Right ventricle myocardium superior (tissue), 1 donor: ENCODE measurements at regions not wholly inside any gene's neighbourhood (a gene's known extent, or its start where the extent isn't known, plus 50 kb on each side); places are given as distances from the start of the nearest gene placed in this dataset.

ENCODE experiments used
- ATAC-seq: fragments of 200-7000 bp; cut with Tn5 transposase; one replicate; pipeline ENCODE4 v1.9.1; 2020; ENCODE audit warnings: mild to moderate bottlenecking; ENCODE audit not compliant: poor library complexity
- DNase-seq: peaks from one replicate; pipeline ENCODE4 v3.0.0-alpha.2; 2020
- intact Hi-C: fragments of 100-400 bp; cut with DNase I; formaldehyde crosslinking; loops from one replicate; pipeline ENCODE4 v1.11.2; 2022
- donor health status: DM: no; HTN: yes; CAD: no; lungs with severe emphysema.

GRCh38 chr20:10724449-10725173 is 50.8 kb upstream of the JAG1 start:
- DNase-seq = no peak
- intact Hi-C loops = no loop called here
- no peak for ATAC-seq

GRCh38 chr20:10728873-10729670 is 55.3 kb upstream of the JAG1 start:
- ATAC-seq = no peak
- intact Hi-C loops = no loop called here
- no peak for DNase-seq

- no peak for DNase-seq
- no peak for ATAC-seq
- intact Hi-C loops = no loop called here
Measured at GRCh38 chr20:10729785-10730184, 56.0 kb upstream of the JAG1 start.

GRCh38 chr20:10730629-10731183 is 56.9 kb upstream of the JAG1 start:
- ATAC-seq (no peak), DNase-seq (no peak)
- intact Hi-C loops = no loop called here

GRCh38 chr20:10731190-10731965 is 57.6 kb upstream of the JAG1 start:
- DNase-seq (no peak), ATAC-seq (no peak)
- intact Hi-C loops = no loop called here

GRCh38 chr20:10733122-10733521 is 59.3 kb upstream of the JAG1 start:
- intact Hi-C loops = no loop called here
- DNase-seq (no peak), ATAC-seq (no peak)

GRCh38 chr20:10735195-10735949 is 61.6 kb upstream of the JAG1 start:
- DNase-seq = peak; percentile 39
- peak; percentile 53 for ATAC-seq
- intact Hi-C loops = no loop called here

- intact Hi-C loops = no loop called here
- ATAC-seq (no peak), DNase-seq (no peak)
Measured at GRCh38 chr20:10739134-10739533, 65.3 kb upstream of the JAG1 start.

GRCh38 chr20:10739566-10739965 is 65.8 kb upstream of the JAG1 start:
- no peak for DNase-seq

GRCh38 chr20:10741060-10741459 is 67.3 kb upstream of the JAG1 start:
- ATAC-seq = peak; percentile 75
- intact Hi-C loops = no loop called here
- peak; percentile 42 for DNase-seq

More at GRCh38 chr20:10739566-10739965, 65.8 kb upstream of the JAG1 start:
- intact Hi-C loops = no loop called here
- peak; percentile 67 for ATAC-seq

GRCh38 chr20:10745790-10746189 is 72.0 kb upstream of the JAG1 start:
- intact Hi-C loops = no loop called here
- no peak for DNase-seq
- no peak for ATAC-seq

- no peak for DNase-seq
- peak; percentile 31 for ATAC-seq
- intact Hi-C loops = no loop called here
Measured at GRCh38 chr20:10747019-10747418, 73.2 kb upstream of the JAG1 start.

- no peak for DNase-seq
- ATAC-seq = no peak
- intact Hi-C loops = no loop called here
Measured at GRCh38 chr20:10749084-10749483, 75.3 kb upstream of the JAG1 start.

- DNase-seq (no peak), ATAC-seq (no peak)
- intact Hi-C loops = no loop called here
Measured at GRCh38 chr20:10752206-10752605, 78.4 kb upstream of the JAG1 start.

- intact Hi-C loops = no loop called here
- no peak for DNase-seq
- ATAC-seq = no peak
Measured at GRCh38 chr20:10754824-10755223, 81.0 kb upstream of the JAG1 start.

- ATAC-seq = no peak
- intact Hi-C loops = no loop called here
- no peak for DNase-seq
Measured at GRCh38 chr20:10758446-10758845, 84.6 kb upstream of the JAG1 start.

GRCh38 chr20:10761232-10761631 is 87.4 kb upstream of the JAG1 start:
- ATAC-seq = no peak
- DNase-seq = no peak
- intact Hi-C loops = no loop called here

GRCh38 chr20:10761786-10762185 is 88.0 kb upstream of the JAG1 start:
- DNase-seq = no peak
- intact Hi-C loops = no loop called here
- ATAC-seq = no peak

GRCh38 chr20:10762216-10762615 is 88.4 kb upstream of the JAG1 start:
- intact Hi-C loops = no loop called here
- ATAC-seq (no peak), DNase-seq (no peak)
